ENCODE measurements at regions not wholly inside any gene's neighbourhood (a gene's known extent, or its start where the extent isn't known, plus 50 kb on each side); places are given as distances from the start of the nearest gene placed in this dataset.

- H3K4me1 Mint-ChIP-seq = peaks cover 5% of the 10 kb centered on the region
- H3K27me3 Mint-ChIP-seq (ENCODE audit: low read depth) = no peaks in the 10 kb centered on the region
Measured at GRCh38 chr3:181797431-181797830, 85.7 kb downstream of the SOX2 start.

GRCh38 chr3:181805703-181806102 lies 94.0 kb downstream of the SOX2 start:
- H3K27ac Mint-ChIP-seq = no peak overlapping the region
- H3K4me1 Mint-ChIP-seq = no peaks in the 10 kb centered on the region
- TF ChIP-seq CTCF (IDR thresholded peaks at IDR 0.05; ENCODE audit: unreplicated experiment in 3 of 3) = no peak
- no peaks in the 10 kb centered on the region for H3K36me3 Mint-ChIP-seq (ENCODE audit: low read depth)
- H3K4me3 Mint-ChIP-seq = no peak overlapping the region
- H3K9me3 Mint-ChIP-seq = no peaks in the 10 kb centered on the region
- no peaks in the 10 kb centered on the region for H3K27me3 Mint-ChIP-seq (ENCODE audit: low read depth)

More at GRCh38 chr3:181797431-181797830, 85.7 kb downstream of the SOX2 start:
- no peaks in the 10 kb centered on the region for H3K9me3 Mint-ChIP-seq
- no peaks in the 10 kb centered on the region for H3K36me3 Mint-ChIP-seq (ENCODE audit: low read depth)
- H3K4me3 Mint-ChIP-seq = no peak overlapping the region
- TF ChIP-seq CTCF (IDR thresholded peaks at IDR 0.05; ENCODE audit: unreplicated experiment in 3 of 3) = no peak
- H3K27ac Mint-ChIP-seq = no peak overlapping the region

- H3K4me3 Mint-ChIP-seq = no peak overlapping the region
- no peak for TF ChIP-seq CTCF (IDR thresholded peaks at IDR 0.05; ENCODE audit: unreplicated experiment in 3 of 3)
- no peak overlapping the region for H3K27ac Mint-ChIP-seq
- H3K4me1 Mint-ChIP-seq = no peaks in the 10 kb centered on the region
- H3K27me3 Mint-ChIP-seq (ENCODE audit: low read depth) = no peaks in the 10 kb centered on the region
- H3K9me3 Mint-ChIP-seq = no peaks in the 10 kb centered on the region
- H3K36me3 Mint-ChIP-seq (ENCODE audit: low read depth) = no peaks in the 10 kb centered on the region
Measured at GRCh38 chr3:181808053-181808452, 96.3 kb downstream of the SOX2 start.

GRCh38 chr3:181823716-181824115 lies 112.0 kb downstream of the SOX2 start:
- no peak for TF ChIP-seq CTCF (IDR thresholded peaks at IDR 0.05; ENCODE audit: unreplicated experiment in 3 of 3)
- H3K4me3 Mint-ChIP-seq = no peak overlapping the region
- H3K36me3 Mint-ChIP-seq (ENCODE audit: low read depth) = no peaks in the 10 kb centered on the region
- H3K27ac Mint-ChIP-seq = no peak overlapping the region
- H3K27me3 Mint-ChIP-seq (ENCODE audit: low read depth) = no peaks in the 10 kb centered on the region
- no peaks in the 10 kb centered on the region for H3K4me1 Mint-ChIP-seq
- H3K9me3 Mint-ChIP-seq = peaks cover 3% of the 10 kb centered on the region

- TF ChIP-seq CTCF (IDR thresholded peaks at IDR 0.05; ENCODE audit: unreplicated experiment in 3 of 3) = no peak
- peaks cover 3% of the 10 kb centered on the region for H3K9me3 Mint-ChIP-seq
- H3K36me3 Mint-ChIP-seq (ENCODE audit: low read depth) = no peaks in the 10 kb centered on the region
- H3K4me1 Mint-ChIP-seq = no peaks in the 10 kb centered on the region
- no peaks in the 10 kb centered on the region for H3K27me3 Mint-ChIP-seq (ENCODE audit: low read depth)
- H3K4me3 Mint-ChIP-seq = no peak overlapping the region
- H3K27ac Mint-ChIP-seq = no peak overlapping the region
Measured at GRCh38 chr3:181824961-181825360, 113.2 kb downstream of the SOX2 start.

- H3K36me3 Mint-ChIP-seq (ENCODE audit: low read depth) = no peaks in the 10 kb centered on the region
- no peak for TF ChIP-seq CTCF (IDR thresholded peaks at IDR 0.05; ENCODE audit: unreplicated experiment in 3 of 3)
- H3K4me1 Mint-ChIP-seq = peaks cover 16% of the 10 kb centered on the region
- H3K9me3 Mint-ChIP-seq = no peaks in the 10 kb centered on the region
- no peaks in the 10 kb centered on the region for H3K27me3 Mint-ChIP-seq (ENCODE audit: low read depth)
- H3K27ac Mint-ChIP-seq = no peak overlapping the region
- peak overlapping the region in 1 of 3 experiments; percentile 12 for H3K4me3 Mint-ChIP-seq
Measured at GRCh38 chr3:181839039-181839915, 127.6 kb downstream of the SOX2 start.
